GM18508 (cell line): ENCODE measurements at regions not wholly inside any gene's neighbourhood (a gene's known extent, or its start where the extent isn't known, plus 50 kb on each side); places are given as distances from the start of the nearest gene placed in this dataset.

Experiments used
- ATAC-seq: cut with Tn5 transposase; IDR thresholded peaks from one replicate; pipeline ENCODE4 v1.9.1; 2021; ENCODE audit warnings: moderate number of reproducible peaks; ENCODE audit not compliant: insufficient read depth, unreplicated experiment

- no peak for ATAC-seq
Observed at GRCh38 chr6:87869064-87869905, 167.3 kb upstream of the AKIRIN2 start.

DNA sequence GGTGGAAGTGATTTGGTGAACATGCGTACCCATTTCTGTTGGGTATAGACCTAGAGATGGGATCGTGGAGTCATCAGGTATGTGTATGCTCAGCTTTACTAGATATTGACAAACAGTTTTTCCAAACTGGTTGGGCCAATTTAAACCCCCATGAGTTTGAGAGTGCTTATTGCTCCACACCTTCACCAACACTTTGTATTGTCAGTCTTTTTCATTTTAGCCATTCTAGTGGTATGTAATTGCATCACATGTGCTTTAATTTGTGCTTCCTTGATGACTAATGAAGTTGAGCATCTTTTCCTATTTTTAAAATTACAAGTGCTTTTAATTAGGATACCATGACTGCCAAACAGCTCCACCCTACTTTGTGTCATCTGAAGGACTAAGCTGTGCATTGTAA is 158.9 kb upstream of the AKIRIN2 start:
- no peak for ATAC-seq

- ATAC-seq = no peak
Observed at GRCh38 chr6:87858440-87858839, 156.4 kb upstream of the AKIRIN2 start.

- no peak for ATAC-seq
Observed at GRCh38 chr6:87851674-87852299, 149.8 kb upstream of the AKIRIN2 start.

GRCh38 chr6:87848616-87849015 is 146.6 kb upstream of the AKIRIN2 start:
- no peak for ATAC-seq

- no peak for ATAC-seq
Observed at GRCh38 chr6:87847830-87848210, 145.8 kb upstream of the AKIRIN2 start.

- ATAC-seq = no peak
Observed at GRCh38 chr6:87847135-87847829, 145.2 kb upstream of the AKIRIN2 start.

DNA sequence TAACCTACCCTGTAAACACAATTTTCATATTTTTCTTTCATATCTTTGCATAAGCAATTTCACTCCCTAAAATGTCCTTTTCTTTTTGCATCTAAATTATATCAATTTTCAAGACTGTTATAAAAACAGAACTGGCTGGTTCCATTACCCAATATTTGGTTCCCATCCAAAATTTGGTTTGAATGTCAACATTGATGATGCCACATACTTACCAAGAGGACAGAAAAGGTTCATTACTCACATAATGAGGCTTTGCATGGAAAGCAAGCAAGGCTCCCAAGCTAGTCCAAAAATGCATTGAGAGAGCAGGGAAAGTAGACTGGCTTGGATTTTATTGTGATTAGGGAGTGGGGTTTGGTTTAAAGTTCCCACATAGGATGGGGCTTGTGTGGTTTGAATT is 144.4 kb upstream of the AKIRIN2 start:
- ATAC-seq = no peak

DNA sequence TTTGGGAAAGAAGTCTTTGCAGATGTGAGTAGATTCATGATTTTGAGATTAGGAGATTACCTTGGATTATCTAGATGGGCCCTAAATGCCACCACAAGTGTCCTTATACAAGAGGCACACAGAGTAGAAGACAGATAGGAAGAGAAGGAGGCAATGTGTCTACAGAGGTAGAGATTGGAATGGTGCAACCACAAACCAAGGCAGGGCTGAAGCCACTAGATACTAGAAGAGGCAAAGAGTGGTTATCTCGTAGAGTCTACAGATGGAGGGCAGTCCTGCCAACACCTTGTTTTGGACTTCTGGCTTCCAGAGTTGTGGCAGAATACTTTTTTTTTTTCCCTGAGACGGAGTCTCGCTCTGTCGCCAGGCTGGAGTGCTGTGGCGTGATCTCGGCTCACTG is 138.3 kb upstream of the AKIRIN2 start:
- ATAC-seq = no peak

DNA sequence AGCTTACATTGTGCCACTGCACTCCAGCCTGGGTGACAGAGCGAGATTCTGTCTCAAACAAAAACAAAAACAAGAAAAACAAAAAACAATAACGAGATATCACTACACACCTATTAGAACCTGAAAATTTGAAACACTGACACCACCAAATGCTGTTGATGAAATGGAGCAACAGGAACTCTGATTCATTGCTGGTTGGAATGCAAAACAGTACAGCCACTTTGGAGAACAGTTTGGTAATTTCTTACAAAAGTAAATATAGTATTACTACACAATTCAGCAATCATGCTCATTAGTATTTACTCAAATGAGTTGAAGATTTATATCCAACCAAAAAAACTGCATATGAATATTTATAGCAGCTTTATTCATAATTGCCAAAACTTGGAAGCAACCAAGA is 135.8 kb upstream of the AKIRIN2 start:
- ATAC-seq = no peak

GRCh38 chr6:87837444-87837843 is 135.4 kb upstream of the AKIRIN2 start:
- no peak for ATAC-seq

GRCh38 chr6:87832025-87832825 is 130.2 kb upstream of the AKIRIN2 start:
- ATAC-seq = no peak

DNA sequence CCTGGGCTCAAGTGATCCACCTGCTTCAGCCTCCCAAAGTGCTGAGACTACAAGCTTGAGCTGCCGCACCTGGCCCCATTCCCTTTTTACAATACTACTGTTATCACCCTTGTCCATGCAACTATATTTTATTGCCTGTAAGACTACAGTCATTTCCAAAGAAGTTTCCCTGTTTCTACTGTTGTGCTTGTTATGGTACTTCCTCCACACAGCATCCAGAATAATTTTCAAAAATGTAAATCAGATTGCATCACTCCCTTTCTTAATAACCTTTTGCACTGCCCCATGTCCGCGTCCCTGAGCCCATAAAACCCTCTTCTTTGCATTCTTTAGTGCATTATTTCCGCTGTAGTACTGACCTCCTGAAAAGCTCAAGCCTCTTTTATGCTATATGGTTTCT is 128.9 kb upstream of the AKIRIN2 start:
- no peak for ATAC-seq

GRCh38 chr6:87829622-87830121 is 127.6 kb upstream of the AKIRIN2 start:
- ATAC-seq = no peak

- no peak for ATAC-seq
Observed at GRCh38 chr6:87828044-87828443, 126.0 kb upstream of the AKIRIN2 start.

DNA sequence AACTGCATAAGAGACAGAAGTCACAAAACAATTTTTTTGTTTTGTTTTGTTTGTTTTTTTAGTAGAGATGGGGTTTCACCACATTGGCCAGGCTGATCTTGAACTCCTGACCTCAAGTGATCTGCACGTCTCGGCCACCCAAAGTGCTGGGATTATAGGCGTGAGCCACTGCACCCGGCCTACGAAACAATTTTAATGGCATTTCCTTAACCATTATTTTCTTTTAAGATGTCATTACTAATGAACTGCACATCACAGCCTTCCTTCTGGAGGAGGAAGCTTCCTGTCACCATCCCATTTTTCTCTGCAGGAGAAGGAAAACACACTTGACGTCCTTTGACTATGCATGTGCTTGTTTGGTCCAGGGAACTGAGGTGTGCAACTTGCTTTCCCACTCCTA is 125.3 kb upstream of the AKIRIN2 start:
- no peak for ATAC-seq

GRCh38 chr6:87826424-87826823 is 124.4 kb upstream of the AKIRIN2 start:
- ATAC-seq = no peak

GRCh38 chr6:87825821-87826221 is 123.8 kb upstream of the AKIRIN2 start:
- ATAC-seq = no peak

GRCh38 chr6:87824958-87825491 is 123.0 kb upstream of the AKIRIN2 start:
- no peak for ATAC-seq

DNA sequence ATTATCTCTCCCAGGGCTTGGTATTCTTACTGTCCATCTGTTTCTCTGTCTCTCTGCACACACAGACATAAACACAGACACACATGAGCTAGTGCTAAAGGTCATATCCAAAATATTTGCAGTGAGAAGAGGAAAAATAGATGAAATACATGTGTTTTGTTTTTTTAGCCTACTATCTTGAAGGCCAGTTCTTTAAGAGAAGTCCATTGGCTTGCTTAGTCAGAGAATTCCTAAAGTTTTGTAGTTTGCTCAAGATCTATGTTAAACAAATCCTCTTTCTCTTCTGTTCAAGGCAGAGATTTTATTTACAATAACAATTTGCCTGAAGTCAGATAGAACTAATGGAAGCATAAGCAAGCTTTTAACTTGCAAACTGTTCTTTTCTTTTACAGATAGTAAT is 120.0 kb upstream of the AKIRIN2 start:
- no peak for ATAC-seq
